Central memory CD8-positive, alpha-beta T cell (primary cell): ENCODE measurements at regions not wholly inside any gene's neighbourhood (a gene's known extent, or its start where the extent isn't known, plus 50 kb on each side); places are given as distances from the start of the nearest gene placed in this dataset.

ENCODE experiments used
- ATAC-seq: fragments of 150-1000 bp; cut with Tn5 transposase; replicated peaks from 2 replicates; pipeline ENCODE4 v1.10.0; 2022; ENCODE audit warnings: mild to moderate bottlenecking, moderate FRiP score, moderate number of reproducible peaks; ENCODE audit not compliant: poor library complexity, severe bottlenecking; ENCODE audit errors: extremely low read depth
- DNase-seq, 2 donors: peaks; one replicate each; pipeline ENCODE4 v3.0.0; 2021; ENCODE audit warnings: low spot score in 2 of 2
- H3K27ac Mint-ChIP-seq: one replicate; pipeline ENCODE4 v1.8.0; 2022; ENCODE audit warnings: low read depth, mild to moderate bottlenecking, moderate library complexity, mixed read lengths
- H3K27me3 Mint-ChIP-seq: one replicate; pipeline ENCODE4 v1.8.0; 2022; ENCODE audit warnings: mixed read lengths
- H3K36me3 Mint-ChIP-seq: one replicate; pipeline ENCODE4 v1.8.0; 2022; ENCODE audit warnings: mild to moderate bottlenecking, moderate library complexity, mixed read lengths; ENCODE audit not compliant: insufficient read depth
- H3K4me1 Mint-ChIP-seq: one replicate; pipeline ENCODE4 v1.8.0; 2022; ENCODE audit warnings: mixed read lengths
- H3K4me3 Mint-ChIP-seq: one replicate; pipeline ENCODE4 v1.8.0; 2022; ENCODE audit warnings: mild to moderate bottlenecking, moderate library complexity, mixed read lengths
- H3K9me3 Mint-ChIP-seq: one replicate; pipeline ENCODE4 v1.8.0; 2022; ENCODE audit warnings: mixed read lengths

- Mint-ChIP-seq H3K4me1 (no peaks in the 10 kb centered on the region), H3K36me3 (no peaks in the 10 kb centered on the region), H3K4me3 (no peak overlapping the region), H3K27ac (no peak overlapping the region), H3K27me3 (peaks cover 33% of the 10 kb centered on the region), H3K9me3 (no peaks in the 10 kb centered on the region)
- ATAC-seq (no peak), DNase-seq (no peak)
These were observed 307.4 kb upstream of the CNR1 start for GRCh38 chr6:88473589-88473988.

- DNase-seq (no peak), ATAC-seq (no peak)
- no peak overlapping the region for H3K4me3 Mint-ChIP-seq
- no peaks in the 10 kb centered on the region for H3K4me1 Mint-ChIP-seq
- H3K27me3 Mint-ChIP-seq = peaks cover 27% of the 10 kb centered on the region
- no peak overlapping the region for H3K27ac Mint-ChIP-seq
- H3K36me3 Mint-ChIP-seq = no peaks in the 10 kb centered on the region
- H3K9me3 Mint-ChIP-seq = no peaks in the 10 kb centered on the region
These were observed 306.8 kb upstream of the CNR1 start for GRCh38 chr6:88472851-88473525.

- ATAC-seq = no peak
These were observed 293.5 kb upstream of the CNR1 start for GRCh38 chr6:88459643-88460042.

GRCh38 chr6:88459189-88459588 is 293.0 kb upstream of the CNR1 start:
- Mint-ChIP-seq H3K4me3 (no peak overlapping the region), H3K4me1 (no peaks in the 10 kb centered on the region), H3K9me3 (no peaks in the 10 kb centered on the region), H3K36me3 (no peaks in the 10 kb centered on the region), H3K27ac (no peak overlapping the region), H3K27me3 (peaks cover 62% of the 10 kb centered on the region)
- DNase-seq (no peak), ATAC-seq (no peak)

More at GRCh38 chr6:88459643-88460042, 293.5 kb upstream of the CNR1 start:
- Mint-ChIP-seq H3K4me3 (no peak overlapping the region), H3K9me3 (no peaks in the 10 kb centered on the region), H3K36me3 (no peaks in the 10 kb centered on the region), H3K27me3 (peaks cover 62% of the 10 kb centered on the region), H3K27ac (no peak overlapping the region), H3K4me1 (no peaks in the 10 kb centered on the region)
- no peak for DNase-seq

- Mint-ChIP-seq H3K4me1 (no peaks in the 10 kb centered on the region), H3K9me3 (no peaks in the 10 kb centered on the region), H3K4me3 (no peak overlapping the region), H3K27ac (no peak overlapping the region), H3K27me3 (peaks cover 62% of the 10 kb centered on the region), H3K36me3 (no peaks in the 10 kb centered on the region)
- ATAC-seq (no peak), DNase-seq (no peak)
These were observed 292.5 kb upstream of the CNR1 start for GRCh38 chr6:88458662-88459061.

- Mint-ChIP-seq H3K9me3 (no peaks in the 10 kb centered on the region), H3K27ac (no peak overlapping the region), H3K4me3 (no peak overlapping the region), H3K36me3 (no peaks in the 10 kb centered on the region), H3K27me3 (peaks cover 43% of the 10 kb centered on the region), H3K4me1 (no peaks in the 10 kb centered on the region)
- ATAC-seq (no peak), DNase-seq (no peak)
These were observed 290.2 kb upstream of the CNR1 start for GRCh38 chr6:88456221-88456859.

- no peak for ATAC-seq
- H3K9me3 Mint-ChIP-seq = no peaks in the 10 kb centered on the region
- no peaks in the 10 kb centered on the region for H3K4me1 Mint-ChIP-seq
- no peak overlapping the region for H3K27ac Mint-ChIP-seq
- no peak for DNase-seq
- H3K36me3 Mint-ChIP-seq = no peaks in the 10 kb centered on the region
- peaks cover 41% of the 10 kb centered on the region for H3K27me3 Mint-ChIP-seq
- H3K4me3 Mint-ChIP-seq = no peak overlapping the region
These were observed 289.2 kb upstream of the CNR1 start for GRCh38 chr6:88455317-88455716.

- Mint-ChIP-seq H3K4me1 (no peaks in the 10 kb centered on the region), H3K9me3 (no peaks in the 10 kb centered on the region), H3K36me3 (no peaks in the 10 kb centered on the region), H3K27me3 (peaks cover 41% of the 10 kb centered on the region), H3K27ac (no peak overlapping the region), H3K4me3 (no peak overlapping the region)
- no peak for ATAC-seq
- DNase-seq = no peak
These were observed 288.5 kb upstream of the CNR1 start for GRCh38 chr6:88454658-88455057.

- ATAC-seq (no peak), DNase-seq (no peak)
- H3K36me3 Mint-ChIP-seq = no peaks in the 10 kb centered on the region
- H3K27me3 Mint-ChIP-seq = peaks cover 40% of the 10 kb centered on the region
- no peaks in the 10 kb centered on the region for H3K9me3 Mint-ChIP-seq
- no peak overlapping the region for H3K27ac Mint-ChIP-seq
- H3K4me3 Mint-ChIP-seq = no peak overlapping the region
- H3K4me1 Mint-ChIP-seq = no peaks in the 10 kb centered on the region
These were observed 283.6 kb upstream of the CNR1 start for GRCh38 chr6:88449770-88450169.

- no peaks in the 10 kb centered on the region for H3K36me3 Mint-ChIP-seq
- H3K27me3 Mint-ChIP-seq = peaks cover 39% of the 10 kb centered on the region
- H3K4me3 Mint-ChIP-seq = no peak overlapping the region
- no peaks in the 10 kb centered on the region for H3K4me1 Mint-ChIP-seq
- no peak for ATAC-seq
- no peaks in the 10 kb centered on the region for H3K9me3 Mint-ChIP-seq
- no peak overlapping the region for H3K27ac Mint-ChIP-seq
- DNase-seq = no peak
These were observed 279.2 kb upstream of the CNR1 start for GRCh38 chr6:88445188-88445965.

GRCh38 chr6:88443554-88443953 is 277.4 kb upstream of the CNR1 start:
- DNase-seq (no peak), ATAC-seq (no peak)
- Mint-ChIP-seq H3K36me3 (no peaks in the 10 kb centered on the region), H3K4me1 (no peaks in the 10 kb centered on the region), H3K27me3 (peaks cover 33% of the 10 kb centered on the region), H3K27ac (no peak overlapping the region), H3K4me3 (no peak overlapping the region), H3K9me3 (no peaks in the 10 kb centered on the region)

- Mint-ChIP-seq H3K36me3 (no peaks in the 10 kb centered on the region), H3K9me3 (no peaks in the 10 kb centered on the region), H3K4me3 (no peak overlapping the region), H3K4me1 (no peaks in the 10 kb centered on the region), H3K27ac (no peak overlapping the region), H3K27me3 (peaks cover 33% of the 10 kb centered on the region)
- no peak for ATAC-seq
- no peak for DNase-seq
These were observed 276.6 kb upstream of the CNR1 start for GRCh38 chr6:88442737-88443136.

- H3K27ac Mint-ChIP-seq = no peak overlapping the region
- H3K4me1 Mint-ChIP-seq = no peaks in the 10 kb centered on the region
- H3K4me3 Mint-ChIP-seq = no peak overlapping the region
- no peaks in the 10 kb centered on the region for H3K9me3 Mint-ChIP-seq
- no peaks in the 10 kb centered on the region for H3K36me3 Mint-ChIP-seq
- peaks cover 21% of the 10 kb centered on the region for H3K27me3 Mint-ChIP-seq
- no peak for ATAC-seq
- no peak for DNase-seq
These were observed 275.2 kb upstream of the CNR1 start for GRCh38 chr6:88441346-88441745.
